NB4 (cell line): ENCODE measurements at regions not wholly inside any gene's neighbourhood (a gene's known extent, or its start where the extent isn't known, plus 50 kb on each side); places are given as distances from the start of the nearest gene placed in this dataset.

Experiments
- DNase-seq: peaks from one replicate; pipeline ENCODE4 v3.0.0; 2010; ENCODE audit warnings: low read depth
- H3K4me3 ChIP-seq: one replicate; pipeline ENCODE4 v1.5.1; 2011; ENCODE audit warnings: mild to moderate bottlenecking, low read depth, low read length, moderate library complexity
- MAX ChIP-seq: IDR thresholded peaks from 2 replicates; pipeline ENCODE4 v1.6.1; 2011; ENCODE audit warnings: low read depth, low read length
- MYC ChIP-seq: IDR thresholded peaks from 2 replicates; pipeline ENCODE4 v1.6.1; 2011; ENCODE audit warnings: low read depth, low read length
- POLR2A ChIP-seq: IDR thresholded peaks from 2 replicates; pipeline ENCODE4 v1.6.1; 2011; ENCODE audit warnings: mild to moderate bottlenecking; ENCODE audit not compliant: insufficient read length; ENCODE audit errors: extremely low read depth
- TF ChIP-seq, protein P1 (sequence below): IDR thresholded peaks from one replicate; pipeline ENCODE4 v1.5.1; 2012; ENCODE audit warnings: low read depth, low read length

- DNase-seq = no peak
- TF ChIP-seq MYC (no peak), POLR2A (no peak), MAX (no peak)
- TF ChIP-seq, protein P1, sequence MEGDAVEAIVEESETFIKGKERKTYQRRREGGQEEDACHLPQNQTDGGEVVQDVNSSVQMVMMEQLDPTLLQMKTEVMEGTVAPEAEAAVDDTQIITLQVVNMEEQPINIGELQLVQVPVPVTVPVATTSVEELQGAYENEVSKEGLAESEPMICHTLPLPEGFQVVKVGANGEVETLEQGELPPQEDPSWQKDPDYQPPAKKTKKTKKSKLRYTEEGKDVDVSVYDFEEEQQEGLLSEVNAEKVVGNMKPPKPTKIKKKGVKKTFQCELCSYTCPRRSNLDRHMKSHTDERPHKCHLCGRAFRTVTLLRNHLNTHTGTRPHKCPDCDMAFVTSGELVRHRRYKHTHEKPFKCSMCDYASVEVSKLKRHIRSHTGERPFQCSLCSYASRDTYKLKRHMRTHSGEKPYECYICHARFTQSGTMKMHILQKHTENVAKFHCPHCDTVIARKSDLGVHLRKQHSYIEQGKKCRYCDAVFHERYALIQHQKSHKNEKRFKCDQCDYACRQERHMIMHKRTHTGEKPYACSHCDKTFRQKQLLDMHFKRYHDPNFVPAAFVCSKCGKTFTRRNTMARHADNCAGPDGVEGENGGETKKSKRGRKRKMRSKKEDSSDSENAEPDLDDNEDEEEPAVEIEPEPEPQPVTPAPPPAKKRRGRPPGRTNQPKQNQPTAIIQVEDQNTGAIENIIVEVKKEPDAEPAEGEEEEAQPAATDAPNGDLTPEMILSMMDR = no peak
- H3K4me3 ChIP-seq = no peak overlapping the region
Measured at GRCh38 chr1:14420686-14421085, 177.8 kb upstream of the KAZN start.

DNA sequence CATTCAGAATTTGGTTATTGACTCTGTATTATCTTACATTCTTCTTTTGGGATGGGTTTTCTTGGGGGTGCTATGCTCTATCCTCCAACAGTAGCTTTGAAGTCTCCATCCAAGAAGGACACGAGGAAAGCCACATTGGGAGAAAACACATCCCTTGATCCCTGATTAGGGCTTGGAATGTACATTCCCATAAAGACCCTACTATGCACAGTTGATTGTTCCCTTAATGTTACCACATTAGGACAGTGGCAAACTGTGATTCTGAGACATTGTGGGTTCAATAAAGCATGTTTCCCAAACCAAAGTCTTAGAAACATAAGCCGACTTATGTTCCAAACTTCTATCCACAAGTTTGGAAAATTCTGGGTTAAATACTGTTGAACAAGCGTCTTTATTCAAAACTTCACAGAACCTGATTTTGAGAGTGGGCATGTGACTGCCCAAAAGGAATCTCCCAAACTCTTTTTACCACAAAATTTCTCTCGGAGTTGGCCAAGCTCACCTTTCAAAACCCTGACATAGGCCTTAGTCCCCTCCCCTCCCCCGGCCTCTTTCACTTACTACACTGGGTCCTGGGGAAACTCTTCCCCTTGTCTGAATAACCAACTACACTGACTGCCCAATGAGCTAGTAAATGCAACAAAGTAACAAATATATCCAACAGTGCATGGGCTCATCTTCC, 177.0 kb upstream of the KAZN start:
- H3K4me3 ChIP-seq = no peak overlapping the region
- no peak for TF ChIP-seq MAX
- TF ChIP-seq, protein P1 = no peak
- no peak for TF ChIP-seq POLR2A
- no peak for TF ChIP-seq MYC
- no peak for DNase-seq

GRCh38 chr1:14421977-14422609, 176.4 kb upstream of the KAZN start:
- H3K4me3 ChIP-seq = no peak overlapping the region
- no peak for TF ChIP-seq MYC
- no peak for TF ChIP-seq POLR2A
- TF ChIP-seq, protein P1 = no peak
- TF ChIP-seq MAX = no peak
- DNase-seq = no peak

- DNase-seq = no peak
- TF ChIP-seq, protein P1 = no peak
- no peak for TF ChIP-seq MAX
- TF ChIP-seq POLR2A = no peak
- TF ChIP-seq MYC = no peak
- H3K4me3 ChIP-seq = no peak overlapping the region
Measured at GRCh38 chr1:14424325-14425002, 174.0 kb upstream of the KAZN start.

GRCh38 chr1:14426854-14427253, 171.6 kb upstream of the KAZN start:
- DNase-seq = no peak
- TF ChIP-seq MAX (no peak), POLR2A (no peak), MYC (no peak)
- TF ChIP-seq, protein P1 = no peak
- H3K4me3 ChIP-seq = no peak overlapping the region
